Spleen (tissue), 7 donors: ENCODE measurements at regions not wholly inside any gene's neighbourhood (a gene's known extent, or its start where the extent isn't known, plus 50 kb on each side); places are given as distances from the start of the nearest gene placed in this dataset.

Source experiments
- CTCF ChIP-seq, 11 experiments: fragments of 200-600 bp in 7 of 11; fragments of 450-650 bp in 4 of 11; sonication (generic) in 4 of 11; IDR thresholded peaks in 8 of 11; conservative IDR thresholded peaks in 3 of 11; 1 replicate in 7 of 11; 2 replicates in 4 of 11; pipeline versions ENCODE4 v1.4.0 to v1.8.0; 2016 to 2021; ENCODE audit warnings: antibody characterized with exemption in 11 of 11, inconsistent platforms in 4 of 11, mild to moderate bottlenecking in 1 of 11
- POLR2A ChIP-seq, 3 donors: fragments of 450-650 bp; IDR thresholded peaks; one replicate each; pipeline ENCODE4 v1.5.1; 2017; ENCODE audit warnings: antibody characterized with exemption in 3 of 3, mild to moderate bottlenecking in 1 of 3
- donor health status: DM: no; HTN: no; CAD: no; lungs with moderate emphysema.
- donor health status: DM: no; HTN: no; CAD: no.
- donor health status: DM: no; HTN: no; CAD: no.

- TF ChIP-seq CTCF (IDR thresholded peaks at IDR 0.05 in 8 of 11, conservative IDR thresholded peaks at IDR 0.05 in 3 of 11) (no peak), POLR2A (IDR thresholded peaks at IDR 0.05) (no peak)
Observed at GRCh38 chr3:168989396-168989795, 674.1 kb downstream of the MECOM start.
